ENCODE measurements at regions not wholly inside any gene's neighbourhood (a gene's known extent, or its start where the extent isn't known, plus 50 kb on each side); places are given as distances from the start of the nearest gene placed in this dataset.
"Not testable (repeated sequence)": the region's sequence is repeated elsewhere in the genome, so short reads cannot be mapped to it uniquely, and the experiment has no call there.

GRCh38 chrX:10685923-10686595 lies 65.7 kb upstream of the MID1 start:
- no peak overlapping the region for H3K27ac ChIP-seq
- H3K4me3 ChIP-seq: no peak overlapping the region
- no peak for TF ChIP-seq CTCF (IDR thresholded peaks at IDR 0.05)
- TF ChIP-seq POLR2AphosphoS5 (IDR thresholded peaks at IDR 0.05; ENCODE audit: insufficient read depth in 1 of 2, low read depth in 1 of 2): no peak
- no peak for TF ChIP-seq POLR2A (IDR thresholded peaks at IDR 0.05)
- no peak for DNase-seq (ENCODE audit: extremely low spot score in 2 of 2)
- H3K36me3 ChIP-seq: no peaks in the 10 kb centered on the region
- no peaks in the 10 kb centered on the region for H3K9me3 ChIP-seq
- H3K27me3 ChIP-seq: no peaks in the 10 kb centered on the region
- intact Hi-C loops (cut with DNase I): no loop called here
- H3K4me1 ChIP-seq: no peaks in the 10 kb centered on the region

- DNase-seq (ENCODE audit: extremely low spot score in 2 of 2); H3K27ac ChIP-seq; H3K27me3 ChIP-seq; H3K4me1 ChIP-seq; H3K4me3 ChIP-seq; intact Hi-C loops (cut with DNase I); H3K9me3 ChIP-seq; H3K36me3 ChIP-seq: not testable (repeated sequence)
Observed at GRCh38 chrX:10691751-10692150, 71.4 kb upstream of the MID1 start.

- no peak for TF ChIP-seq POLR2A (IDR thresholded peaks at IDR 0.05)
- no peak for TF ChIP-seq POLR2AphosphoS5 (IDR thresholded peaks at IDR 0.05; ENCODE audit: insufficient read depth in 1 of 2, low read depth in 1 of 2)
- TF ChIP-seq CTCF (IDR thresholded peaks at IDR 0.05): no peak
- no peaks in the 10 kb centered on the region for H3K36me3 ChIP-seq
- no peaks in the 10 kb centered on the region for H3K27me3 ChIP-seq
- H3K27ac ChIP-seq: no peak overlapping the region
- no peak overlapping the region for H3K4me3 ChIP-seq
- H3K4me1 ChIP-seq: no peaks in the 10 kb centered on the region
- DNase-seq (ENCODE audit: extremely low spot score in 2 of 2): no peak
- H3K9me3 ChIP-seq: no peaks in the 10 kb centered on the region
- intact Hi-C loops (cut with DNase I): no loop called here
Observed at GRCh38 chrX:10697616-10698317, 77.4 kb upstream of the MID1 start.

- H3K4me1 ChIP-seq: no peaks in the 10 kb centered on the region
- no peaks in the 10 kb centered on the region for H3K36me3 ChIP-seq
- DNase-seq (ENCODE audit: extremely low spot score in 2 of 2): no peak
- no peak overlapping the region for H3K27ac ChIP-seq
- no peak overlapping the region for H3K4me3 ChIP-seq
- no peak for TF ChIP-seq POLR2A (IDR thresholded peaks at IDR 0.05)
- no peak for TF ChIP-seq CTCF (IDR thresholded peaks at IDR 0.05)
- no peak for TF ChIP-seq POLR2AphosphoS5 (IDR thresholded peaks at IDR 0.05; ENCODE audit: insufficient read depth in 1 of 2, low read depth in 1 of 2)
- intact Hi-C loops (cut with DNase I): no loop called here
- H3K9me3 ChIP-seq: no peaks in the 10 kb centered on the region
- no peaks in the 10 kb centered on the region for H3K27me3 ChIP-seq
Observed at GRCh38 chrX:10698318-10698640, 77.9 kb upstream of the MID1 start.

- Histone ChIP-seq H3K9me3 (no peaks in the 10 kb centered on the region), H3K4me3 (no peak overlapping the region), H3K4me1 (no peaks in the 10 kb centered on the region), H3K27me3 (no peaks in the 10 kb centered on the region), H3K27ac (no peak overlapping the region), H3K36me3 (no peaks in the 10 kb centered on the region)
- DNase-seq (ENCODE audit: extremely low spot score in 2 of 2): no peak
- TF ChIP-seq POLR2A (IDR thresholded peaks at IDR 0.05) (no peak), POLR2AphosphoS5 (IDR thresholded peaks at IDR 0.05; ENCODE audit: insufficient read depth in 1 of 2, low read depth in 1 of 2) (no peak), CTCF (IDR thresholded peaks at IDR 0.05) (no peak)
- intact Hi-C loops (cut with DNase I): no loop called here
Observed at GRCh38 chrX:10702031-10702430, 81.6 kb upstream of the MID1 start.

- H3K4me3 ChIP-seq; intact Hi-C loops (cut with DNase I); H3K36me3 ChIP-seq; H3K9me3 ChIP-seq; H3K27ac ChIP-seq; DNase-seq (ENCODE audit: extremely low spot score in 2 of 2); H3K27me3 ChIP-seq; H3K4me1 ChIP-seq: not testable (repeated sequence)
Observed at GRCh38 chrX:10706342-10706741, 86.0 kb upstream of the MID1 start.
